GM21529 (cell line): ENCODE measurements at regions not wholly inside any gene's neighbourhood (a gene's known extent, or its start where the extent isn't known, plus 50 kb on each side); places are given as distances from the start of the nearest gene placed in this dataset.
"Not testable (repeated sequence)": the region's sequence is repeated elsewhere in the genome, so short reads cannot be mapped to it uniquely, and the experiment has no call there.

Experiments used
- ATAC-seq: cut with Tn5 transposase; IDR thresholded peaks from one replicate; pipeline ENCODE4 v1.9.1; 2021; ENCODE audit not compliant: unreplicated experiment

DNA sequence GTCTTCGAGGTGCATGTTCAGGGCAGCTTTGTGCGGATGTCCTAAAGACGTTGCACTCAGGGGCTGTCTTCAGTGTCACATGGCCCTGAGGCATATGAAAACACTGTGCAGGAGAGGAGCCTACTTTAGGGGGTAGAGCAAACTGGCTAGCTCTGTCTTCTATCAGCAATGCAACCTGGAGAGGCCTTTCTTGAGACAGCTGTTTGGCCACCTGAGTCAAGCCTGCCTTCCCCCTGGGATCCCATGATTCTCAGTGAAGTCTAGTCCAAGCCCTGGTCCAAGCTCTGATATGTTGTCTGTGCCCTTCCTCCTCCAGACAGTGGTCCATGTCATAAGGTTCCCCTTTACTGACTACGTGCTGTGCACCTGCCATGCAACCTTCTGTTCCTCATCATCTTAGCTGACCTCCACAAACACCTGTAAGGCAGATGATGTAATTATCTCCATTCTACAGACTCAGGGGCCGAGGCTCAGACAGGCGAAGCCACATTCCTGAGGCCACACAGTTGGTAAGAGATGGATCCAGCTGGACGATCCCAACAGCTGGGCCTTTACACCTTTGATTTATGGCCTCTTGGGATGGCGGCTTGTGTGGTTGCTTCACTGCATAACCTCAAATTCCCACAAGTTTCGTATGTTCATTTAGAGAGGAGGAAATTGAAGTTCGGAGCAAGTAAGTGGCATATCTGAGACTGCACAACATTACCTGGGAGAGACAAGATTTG is 109.9 kb downstream of the COPS8 start:
- no peak for ATAC-seq

DNA sequence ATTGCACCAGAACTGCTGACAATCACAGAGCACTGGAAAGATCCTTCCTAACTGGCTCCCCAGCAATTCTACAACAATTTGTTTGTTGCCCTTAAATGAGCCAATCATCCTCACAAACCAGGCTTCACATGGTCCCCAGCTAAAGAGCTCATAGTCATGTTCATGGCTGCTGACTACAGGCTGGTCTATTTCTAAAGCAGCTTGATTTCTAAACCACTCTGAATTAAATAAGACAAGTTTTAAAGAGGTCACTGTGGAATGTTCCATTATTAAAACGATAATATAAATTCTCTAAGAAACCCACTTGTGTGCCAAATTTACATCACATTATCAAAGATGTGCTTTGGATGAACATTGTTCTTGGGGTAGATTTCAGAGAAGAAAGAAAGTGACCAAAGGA is 110.7 kb downstream of the COPS8 start:
- no peak for ATAC-seq

DNA sequence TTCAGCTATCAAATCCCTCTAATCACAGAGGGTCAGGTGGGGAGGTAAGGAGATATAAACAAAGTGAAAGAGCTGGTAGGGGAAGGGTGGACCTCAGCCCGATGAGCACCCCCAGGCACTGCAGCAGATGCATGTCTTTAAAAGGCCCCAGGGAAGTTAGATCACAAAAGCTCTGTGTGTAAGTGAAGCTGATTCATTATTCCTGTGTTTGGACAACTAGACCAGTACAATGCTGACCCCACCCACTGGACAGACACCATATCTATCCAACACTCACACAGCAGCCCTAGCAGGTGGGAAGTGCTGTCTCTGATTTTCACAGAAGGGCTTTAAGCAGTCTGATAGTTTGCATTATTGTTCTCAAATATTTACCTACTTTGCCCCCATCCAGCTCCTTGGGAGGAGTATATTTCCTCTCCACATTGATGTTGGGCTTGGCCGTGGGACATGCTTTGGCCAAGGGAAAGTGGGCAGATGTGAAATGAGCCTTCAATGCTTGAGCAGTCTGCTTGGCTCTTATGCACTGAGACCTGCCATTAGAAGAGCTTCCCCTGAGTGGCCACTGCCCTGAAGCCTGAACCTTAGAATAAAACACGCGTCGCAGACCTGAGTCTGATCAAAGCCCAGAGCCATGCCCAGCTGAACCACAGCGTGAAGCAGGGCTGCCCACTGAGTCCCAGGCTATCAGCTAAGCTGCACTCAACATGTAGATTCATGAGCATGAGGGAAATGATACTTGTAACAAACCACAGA is 111.4 kb downstream of the COPS8 start:
- ATAC-seq, result no peak

DNA sequence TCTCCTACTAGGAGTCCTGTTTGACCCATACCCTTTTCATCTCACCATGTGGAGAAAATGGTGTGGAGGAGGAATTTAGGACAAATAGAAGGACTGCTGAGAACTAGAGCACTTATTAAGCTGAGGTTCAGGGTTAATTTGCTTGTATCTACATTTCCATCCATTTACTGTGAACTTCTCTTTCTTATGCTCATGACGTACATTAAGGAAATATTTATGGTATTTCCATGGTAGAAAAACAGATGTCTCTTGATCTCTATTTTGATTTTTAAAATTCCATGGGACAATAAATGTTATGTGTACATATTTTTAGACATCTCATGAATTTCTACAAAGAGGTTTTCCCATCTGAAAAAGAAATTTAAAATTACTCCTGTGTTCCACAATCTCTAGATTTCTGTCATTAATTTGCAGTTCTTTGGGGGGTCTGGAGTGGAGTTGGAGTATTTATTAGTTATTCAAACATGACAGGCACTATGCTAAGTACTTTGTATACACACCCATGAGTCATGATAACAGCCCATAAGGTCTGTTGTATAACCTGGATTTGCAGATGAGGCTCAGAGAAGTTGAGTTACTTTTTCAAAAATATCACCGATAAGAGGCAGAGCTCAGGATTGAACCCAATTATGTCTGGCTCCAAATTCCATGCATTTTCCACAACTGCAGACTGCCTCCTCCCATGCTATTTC is 112.6 kb downstream of the COPS8 start:
- ATAC-seq, result no peak

DNA sequence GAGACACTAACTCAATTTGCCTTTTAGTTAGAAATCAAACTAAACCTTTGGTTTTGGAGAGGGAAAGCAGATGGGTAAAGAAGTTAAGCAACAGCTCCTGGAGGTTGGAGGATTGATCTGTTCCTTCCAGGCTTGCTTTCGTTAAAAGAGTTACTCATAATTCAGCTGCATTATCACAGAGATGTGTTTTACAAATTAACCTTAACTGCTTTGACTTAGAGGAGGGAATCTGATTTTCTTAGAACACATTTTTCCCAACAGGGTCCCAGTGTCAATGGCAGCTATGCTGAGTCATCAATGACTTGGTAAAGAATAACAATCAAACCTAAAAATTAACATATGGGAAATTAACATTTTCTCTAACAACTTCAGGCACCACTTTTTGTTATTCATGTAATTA is 113.4 kb downstream of the COPS8 start:
- ATAC-seq, result no peak

- ATAC-seq, result no peak
These were observed 113.9 kb downstream of the COPS8 start for GRCh38 chr2:237199577-237199976.

DNA sequence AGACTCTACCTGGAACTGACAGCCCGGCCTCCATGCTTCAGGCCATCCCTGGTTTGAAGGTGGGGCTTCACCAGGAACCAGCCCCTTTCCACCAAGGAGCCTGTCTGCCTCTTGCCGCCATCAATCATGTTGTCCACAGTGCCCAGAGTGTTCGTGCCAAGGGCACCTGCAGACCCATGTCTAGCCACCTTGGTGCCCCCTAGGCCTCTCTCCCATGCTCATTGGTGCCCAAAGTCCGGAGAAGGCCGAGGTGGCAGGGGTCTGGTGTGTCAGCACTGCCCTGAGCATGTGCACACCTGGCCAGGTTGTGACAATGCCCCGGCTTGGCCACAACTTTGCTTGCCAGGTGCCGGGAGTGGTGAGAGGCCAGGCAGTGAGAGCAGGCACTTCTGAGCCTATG is 114.8 kb downstream of the COPS8 start:
- ATAC-seq, result no peak

DNA sequence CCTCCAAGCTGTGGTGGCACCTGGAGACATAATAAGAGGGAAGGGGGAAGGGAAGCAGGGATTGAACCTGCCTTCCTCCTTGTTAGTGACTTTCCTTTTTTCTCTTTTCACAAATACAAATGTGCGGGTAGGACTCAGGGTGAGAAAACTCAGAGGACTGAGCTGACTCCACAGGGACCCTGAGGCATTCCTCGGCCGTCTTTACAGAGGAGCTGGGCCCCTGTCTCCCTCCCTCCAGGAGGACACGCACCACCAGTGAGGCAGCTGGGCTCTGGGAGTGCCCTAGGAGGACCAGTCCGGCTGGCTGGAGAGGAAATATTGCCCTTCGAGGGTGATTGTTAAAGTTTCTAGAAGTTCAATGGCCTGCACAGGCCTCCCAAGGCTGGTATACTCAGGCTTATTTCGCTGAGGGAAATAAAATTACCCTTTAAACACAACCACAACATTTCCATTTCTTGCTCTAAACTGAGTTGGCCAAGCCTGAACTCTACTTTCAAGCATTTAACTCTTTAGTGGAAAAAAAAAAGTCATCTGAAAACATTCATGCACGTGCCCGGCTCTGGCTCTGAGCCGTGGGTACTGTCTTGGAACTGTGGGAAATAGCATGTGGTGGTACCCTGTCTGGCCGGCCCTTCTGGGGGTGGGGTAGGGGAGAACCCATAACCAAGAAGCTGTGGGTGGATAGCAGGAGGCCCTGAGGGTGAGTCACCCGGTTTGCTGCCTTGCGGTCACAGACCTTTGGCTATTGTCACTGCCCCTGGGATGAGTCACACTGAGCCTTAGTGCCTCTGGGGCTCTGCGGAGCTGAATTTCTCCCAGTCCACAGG is 116.0 kb downstream of the COPS8 start:
- ATAC-seq, result peak; percentile 63

- no peak for ATAC-seq
These were observed 116.8 kb downstream of the COPS8 start for GRCh38 chr2:237202288-237203030.

- no peak for ATAC-seq
These were observed 119.4 kb downstream of the COPS8 start for GRCh38 chr2:237205043-237205541.

DNA sequence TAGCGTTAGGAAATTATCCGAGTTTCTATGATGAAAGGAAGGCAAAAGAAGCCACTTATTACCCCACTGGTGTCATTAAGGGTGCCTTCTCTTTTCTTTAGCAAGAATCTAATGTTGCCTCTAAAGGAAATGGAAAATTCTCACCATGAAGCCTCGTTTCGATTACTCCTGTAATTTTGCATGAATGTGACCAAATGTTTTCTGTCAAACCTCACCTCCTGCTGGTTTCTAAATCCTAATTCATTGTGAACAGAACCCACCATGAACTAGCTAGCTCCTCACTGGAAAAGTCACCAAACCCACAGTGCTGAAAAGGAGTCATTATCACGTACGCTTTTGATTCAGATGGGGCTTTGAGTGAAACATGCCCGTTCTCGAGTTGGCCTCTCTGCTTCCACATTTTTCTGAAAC is 119.9 kb downstream of the COPS8 start:
- no peak for ATAC-seq

DNA sequence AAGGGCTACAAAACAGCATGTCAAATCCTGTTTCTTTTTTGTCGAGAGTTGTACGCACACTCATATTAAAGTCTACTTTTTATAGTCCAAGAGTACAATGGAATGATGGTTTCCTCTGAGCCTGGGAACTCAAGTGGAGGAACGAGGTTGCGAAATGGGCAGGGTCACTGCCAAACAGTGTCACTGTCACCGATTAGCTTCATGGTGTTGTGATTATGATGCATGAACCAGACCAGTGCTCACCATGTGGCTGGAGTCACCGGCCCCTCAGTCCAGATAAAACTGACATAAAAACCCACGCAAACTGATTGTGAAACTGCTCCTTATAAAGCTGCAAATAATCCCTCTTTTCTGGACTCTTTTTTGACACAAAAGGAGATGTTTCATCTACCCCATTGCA is 122.0 kb downstream of the COPS8 start:
- ATAC-seq, result no peak

GRCh38 chr2:237208373-237209260 is 122.9 kb downstream of the COPS8 start:
- ATAC-seq, result no peak

DNA sequence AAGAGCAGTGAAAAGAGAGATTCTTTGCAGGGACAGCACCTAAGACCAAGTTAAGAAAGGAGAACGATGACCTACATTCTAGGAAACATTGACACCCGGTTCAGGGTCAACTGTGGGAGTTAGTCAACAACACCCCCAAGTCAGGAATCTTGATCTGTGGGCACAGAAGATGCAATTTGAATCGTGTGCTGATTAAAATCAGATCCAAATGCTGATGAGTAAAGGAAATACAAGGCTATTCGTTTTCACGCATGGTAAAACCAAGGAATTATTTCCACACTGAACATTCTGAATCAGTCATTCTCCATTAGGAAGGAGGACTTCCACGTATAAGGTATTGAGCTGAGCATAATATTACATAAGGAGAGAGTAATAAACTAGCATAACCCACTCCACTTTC is 124.2 kb downstream of the COPS8 start:
- ATAC-seq, result no peak

- no peak for ATAC-seq
These were observed 124.6 kb downstream of the COPS8 start for GRCh38 chr2:237210297-237210696.

GRCh38 chr2:237210763-237211162 is 125.1 kb downstream of the COPS8 start:
- no peak for ATAC-seq

GRCh38 chr2:237212356-237213279 is 126.9 kb downstream of the COPS8 start:
- not testable (repeated sequence) for ATAC-seq
